ENCODE measurements at regions not wholly inside any gene's neighbourhood (a gene's known extent, or its start where the extent isn't known, plus 50 kb on each side); places are given as distances from the start of the nearest gene placed in this dataset.

DNA sequence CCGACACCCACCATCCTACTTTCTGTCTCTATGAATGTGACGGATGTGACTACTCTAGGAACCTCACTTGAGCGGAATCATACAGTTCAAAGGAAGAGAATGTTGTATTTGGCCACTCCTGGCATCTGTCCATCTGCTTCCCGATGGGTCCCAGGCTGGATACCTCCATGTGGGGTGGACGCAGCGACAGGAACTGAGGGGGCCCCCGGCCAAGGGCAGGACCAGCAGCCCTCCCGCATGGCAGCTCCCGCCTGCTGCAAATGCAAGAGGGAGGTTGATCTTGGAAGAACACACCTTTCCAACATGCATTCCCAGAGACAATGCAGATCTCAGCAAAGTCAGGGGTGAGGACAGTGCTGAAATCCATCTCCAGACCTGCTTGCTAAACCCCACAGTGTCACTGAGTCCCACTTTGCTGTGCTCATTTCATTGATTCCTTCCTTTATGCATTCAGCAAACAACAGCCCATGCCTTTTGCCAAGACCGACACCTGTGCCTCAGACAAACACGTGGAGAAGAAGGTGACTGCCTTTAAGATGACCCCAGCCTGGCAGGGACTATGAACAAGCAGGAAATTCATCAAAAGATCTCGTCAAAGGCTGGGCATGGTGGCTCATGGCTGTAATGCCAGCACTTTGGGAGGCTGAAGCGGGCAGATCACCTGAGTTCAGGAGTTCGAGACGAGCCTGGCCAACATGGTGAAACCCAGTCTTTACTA lies 246.2 kb downstream of the CTTN start:
- no peaks in the 10 kb centered on the region for H3K27me3 ChIP-seq (ENCODE audit: insufficient read depth)
- no peaks in the 10 kb centered on the region for H3K9me2 ChIP-seq
- ChIA-PET POLR2A (no interaction called here), CTCF (no interaction called here)
- H3K4me3 ChIP-seq (ENCODE audit: low read depth in 2 of 2, low read length in 1 of 2) = no peak overlapping the region
- WGBS (ENCODE audit: low lambda C conversion rate) = 60% methylated on average over 15 of the region's 15 CpGs
- H3K79me2 ChIP-seq (ENCODE audit: insufficient read depth) = no peaks in the 10 kb centered on the region
- no peak overlapping the region for H3K4me2 ChIP-seq
- H3K4me1 ChIP-seq (ENCODE audit: control insufficient read depth in 1 of 2, insufficient read depth in 2 of 2, low read depth in 1 of 2, low read length in 1 of 2) = peaks cover 0 to 30% of the 10 kb centered on the region in 2 experiments; a peak in 1 of 4 replicates
- H2AFZ ChIP-seq (ENCODE audit: low read depth) = no peak overlapping the region
- H3K9me3 ChIP-seq = no peaks in the 10 kb centered on the region
- no peak overlapping the region for H3K9ac ChIP-seq
- H3K36me3 ChIP-seq (replicated peaks in 1 of 2; ENCODE audit: control insufficient read depth in 1 of 2, insufficient read depth in 2 of 2, low read length in 1 of 2) = no peaks in the 10 kb centered on the region
- H3F3A ChIP-seq (replicated peaks; ENCODE audit: insufficient read depth) = no peaks in the 10 kb centered on the region
- no peak overlapping the region for H3K27ac ChIP-seq (ENCODE audit: low read depth in 2 of 2, low read length in 1 of 2)
- no peaks in the 10 kb centered on the region for H4K20me1 ChIP-seq (ENCODE audit: insufficient read depth)
- DNase-seq = no peak
- TF ChIP-seq FOXM1 (IDR thresholded peaks at IDR 0.05; ENCODE audit: low read depth) = no peak
- TF ChIP-seq USF1 (IDR thresholded peaks at IDR 0.05; ENCODE audit: borderline replicate concordance, low read depth) = no peak
- TF ChIP-seq NRF1 (IDR thresholded peaks at IDR 0.05; ENCODE audit: low read depth, low read length) = no peak
- TF ChIP-seq IRF3 (IDR thresholded peaks at IDR 0.05; ENCODE audit: low read depth, low read length) = no peak
- no peak for TF ChIP-seq GABPA (IDR thresholded peaks at IDR 0.05; ENCODE audit: low read depth)
- TF ChIP-seq, protein P1, sequence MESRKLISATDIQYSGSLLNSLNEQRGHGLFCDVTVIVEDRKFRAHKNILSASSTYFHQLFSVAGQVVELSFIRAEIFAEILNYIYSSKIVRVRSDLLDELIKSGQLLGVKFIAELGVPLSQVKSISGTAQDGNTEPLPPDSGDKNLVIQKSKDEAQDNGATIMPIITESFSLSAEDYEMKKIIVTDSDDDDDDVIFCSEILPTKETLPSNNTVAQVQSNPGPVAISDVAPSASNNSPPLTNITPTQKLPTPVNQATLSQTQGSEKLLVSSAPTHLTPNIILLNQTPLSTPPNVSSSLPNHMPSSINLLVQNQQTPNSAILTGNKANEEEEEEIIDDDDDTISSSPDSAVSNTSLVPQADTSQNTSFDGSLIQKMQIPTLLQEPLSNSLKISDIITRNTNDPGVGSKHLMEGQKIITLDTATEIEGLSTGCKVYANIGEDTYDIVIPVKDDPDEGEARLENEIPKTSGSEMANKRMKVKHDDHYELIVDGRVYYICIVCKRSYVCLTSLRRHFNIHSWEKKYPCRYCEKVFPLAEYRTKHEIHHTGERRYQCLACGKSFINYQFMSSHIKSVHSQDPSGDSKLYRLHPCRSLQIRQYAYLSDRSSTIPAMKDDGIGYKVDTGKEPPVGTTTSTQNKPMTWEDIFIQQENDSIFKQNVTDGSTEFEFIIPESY (IDR thresholded peaks at IDR 0.05; ENCODE audit: borderline replicate concordance, low read depth) = no peak
- no peak for TF ChIP-seq PBX3 (IDR thresholded peaks at IDR 0.05)
- TF ChIP-seq TAF1 (IDR thresholded peaks at IDR 0.05; ENCODE audit: borderline replicate concordance, low read depth, low read length) = no peak
- TF ChIP-seq JUND (IDR thresholded peaks at IDR 0.05) = no peak
- no peak for TF ChIP-seq RAD21 (IDR thresholded peaks at IDR 0.05; ENCODE audit: low read length)
- TF ChIP-seq, protein P2, sequence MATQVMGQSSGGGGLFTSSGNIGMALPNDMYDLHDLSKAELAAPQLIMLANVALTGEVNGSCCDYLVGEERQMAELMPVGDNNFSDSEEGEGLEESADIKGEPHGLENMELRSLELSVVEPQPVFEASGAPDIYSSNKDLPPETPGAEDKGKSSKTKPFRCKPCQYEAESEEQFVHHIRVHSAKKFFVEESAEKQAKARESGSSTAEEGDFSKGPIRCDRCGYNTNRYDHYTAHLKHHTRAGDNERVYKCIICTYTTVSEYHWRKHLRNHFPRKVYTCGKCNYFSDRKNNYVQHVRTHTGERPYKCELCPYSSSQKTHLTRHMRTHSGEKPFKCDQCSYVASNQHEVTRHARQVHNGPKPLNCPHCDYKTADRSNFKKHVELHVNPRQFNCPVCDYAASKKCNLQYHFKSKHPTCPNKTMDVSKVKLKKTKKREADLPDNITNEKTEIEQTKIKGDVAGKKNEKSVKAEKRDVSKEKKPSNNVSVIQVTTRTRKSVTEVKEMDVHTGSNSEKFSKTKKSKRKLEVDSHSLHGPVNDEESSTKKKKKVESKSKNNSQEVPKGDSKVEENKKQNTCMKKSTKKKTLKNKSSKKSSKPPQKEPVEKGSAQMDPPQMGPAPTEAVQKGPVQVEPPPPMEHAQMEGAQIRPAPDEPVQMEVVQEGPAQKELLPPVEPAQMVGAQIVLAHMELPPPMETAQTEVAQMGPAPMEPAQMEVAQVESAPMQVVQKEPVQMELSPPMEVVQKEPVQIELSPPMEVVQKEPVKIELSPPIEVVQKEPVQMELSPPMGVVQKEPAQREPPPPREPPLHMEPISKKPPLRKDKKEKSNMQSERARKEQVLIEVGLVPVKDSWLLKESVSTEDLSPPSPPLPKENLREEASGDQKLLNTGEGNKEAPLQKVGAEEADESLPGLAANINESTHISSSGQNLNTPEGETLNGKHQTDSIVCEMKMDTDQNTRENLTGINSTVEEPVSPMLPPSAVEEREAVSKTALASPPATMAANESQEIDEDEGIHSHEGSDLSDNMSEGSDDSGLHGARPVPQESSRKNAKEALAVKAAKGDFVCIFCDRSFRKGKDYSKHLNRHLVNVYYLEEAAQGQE (IDR thresholded peaks at IDR 0.05; ENCODE audit: low read depth, low read length) = no peak
- no peak for TF ChIP-seq GATA2 (CRISPR knock-in tag; IDR thresholded peaks at IDR 0.05)
- no peak for TF ChIP-seq CTCF (IDR thresholded peaks at IDR 0.05)
- TF ChIP-seq EZH2phosphoT487 (IDR thresholded peaks at IDR 0.05; ENCODE audit: borderline replicate concordance, low read depth) = no peak
- TF ChIP-seq FOXJ3 (CRISPR knock-in tag; IDR thresholded peaks at IDR 0.05) = no peak
- TF ChIP-seq TCF12 (IDR thresholded peaks at IDR 0.05) = no peak
- TF ChIP-seq POLR2AphosphoS5 (IDR thresholded peaks at IDR 0.05; ENCODE audit: low read depth, low read length) = no peak
- no peak for TF ChIP-seq YY1 (IDR thresholded peaks at IDR 0.05; ENCODE audit: low read depth)
- no peak for TF ChIP-seq FOSL2 (IDR thresholded peaks at IDR 0.05; ENCODE audit: borderline replicate concordance, low read depth)

Measured in SK-N-SH (cell line).